Astrocyte (in vitro differentiated cells and primary cell): ENCODE measurements at regions not wholly inside any gene's neighbourhood (a gene's known extent, or its start where the extent isn't known, plus 50 kb on each side); places are given as distances from the start of the nearest gene placed in this dataset.

Source experiments
- EZH2 ChIP-seq: IDR thresholded peaks from 2 replicates; pipeline ENCODE4 v1.6.1; 2012; ENCODE audit warnings: mild to moderate bottlenecking, low read length, inconsistent platforms; ENCODE audit not compliant: insufficient read depth
- TF ChIP-seq, protein P1 (sequence below): IDR thresholded peaks from 2 replicates; pipeline ENCODE4 v1.5.1; 2011; ENCODE audit warnings: low read depth, mild to moderate bottlenecking, inconsistent platforms, low read length, moderate library complexity; ENCODE audit not compliant: insufficient read depth

DNA sequence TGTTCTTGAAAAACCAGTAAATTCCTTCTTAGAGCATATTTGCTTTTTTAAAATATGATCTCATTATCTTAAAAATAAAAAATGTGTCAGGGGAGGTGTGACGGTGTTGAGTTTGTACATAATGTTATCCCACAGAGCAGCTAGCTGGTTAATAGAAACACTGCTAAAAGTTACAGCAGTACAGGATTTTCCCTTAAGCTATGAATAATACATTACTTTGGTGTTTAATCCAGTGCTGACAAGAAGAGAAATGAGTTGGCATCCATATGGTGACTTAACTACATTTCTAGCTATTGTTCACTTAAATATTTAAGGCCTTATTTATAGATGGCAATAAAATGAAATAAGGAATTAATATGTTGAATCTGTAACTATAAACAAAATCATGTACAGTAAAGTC, 883.1 kb downstream of the CDH18 start:
- TF ChIP-seq, protein P1, sequence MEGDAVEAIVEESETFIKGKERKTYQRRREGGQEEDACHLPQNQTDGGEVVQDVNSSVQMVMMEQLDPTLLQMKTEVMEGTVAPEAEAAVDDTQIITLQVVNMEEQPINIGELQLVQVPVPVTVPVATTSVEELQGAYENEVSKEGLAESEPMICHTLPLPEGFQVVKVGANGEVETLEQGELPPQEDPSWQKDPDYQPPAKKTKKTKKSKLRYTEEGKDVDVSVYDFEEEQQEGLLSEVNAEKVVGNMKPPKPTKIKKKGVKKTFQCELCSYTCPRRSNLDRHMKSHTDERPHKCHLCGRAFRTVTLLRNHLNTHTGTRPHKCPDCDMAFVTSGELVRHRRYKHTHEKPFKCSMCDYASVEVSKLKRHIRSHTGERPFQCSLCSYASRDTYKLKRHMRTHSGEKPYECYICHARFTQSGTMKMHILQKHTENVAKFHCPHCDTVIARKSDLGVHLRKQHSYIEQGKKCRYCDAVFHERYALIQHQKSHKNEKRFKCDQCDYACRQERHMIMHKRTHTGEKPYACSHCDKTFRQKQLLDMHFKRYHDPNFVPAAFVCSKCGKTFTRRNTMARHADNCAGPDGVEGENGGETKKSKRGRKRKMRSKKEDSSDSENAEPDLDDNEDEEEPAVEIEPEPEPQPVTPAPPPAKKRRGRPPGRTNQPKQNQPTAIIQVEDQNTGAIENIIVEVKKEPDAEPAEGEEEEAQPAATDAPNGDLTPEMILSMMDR, result no peak
- no peak for TF ChIP-seq EZH2
